HEK293T (cell line): ENCODE measurements at regions not wholly inside any gene's neighbourhood (a gene's known extent, or its start where the extent isn't known, plus 50 kb on each side); places are given as distances from the start of the nearest gene placed in this dataset.

Experiments
- ARNT ChIP-seq: fragments of 450-650 bp; IDR thresholded peaks from 2 replicates; pipeline ENCODE4 v1.6.1; 2017; ENCODE audit warnings: mild to moderate bottlenecking
- BHLHE40 ChIP-seq: fragments of 450-650 bp; IDR thresholded peaks from 2 replicates; pipeline ENCODE4 v1.6.1; 2016; ENCODE audit warnings: mild to moderate bottlenecking, moderate library complexity, borderline replicate concordance
- CTBP1 ChIP-seq: fragments of 450-650 bp; IDR thresholded peaks from 2 replicates; pipeline ENCODE4 v1.6.1; 2016; ENCODE audit warnings: borderline replicate concordance
- ELF4 ChIP-seq: fragments of 450-650 bp; IDR thresholded peaks from 2 replicates; pipeline ENCODE4 v1.6.1; 2017; ENCODE audit warnings: antibody characterized with exemption
- FOXK2 ChIP-seq: fragments of 450-650 bp; IDR thresholded peaks from 2 replicates; pipeline ENCODE4 v1.6.1; 2016; ENCODE audit warnings: mild to moderate bottlenecking
- FOXM1 ChIP-seq: fragments of 450-650 bp; IDR thresholded peaks from 2 replicates; pipeline ENCODE4 v1.6.1; 2017; ENCODE audit warnings: mild to moderate bottlenecking, borderline replicate concordance
- LEF1 ChIP-seq: fragments of 450-650 bp; IDR thresholded peaks from 2 replicates; pipeline ENCODE4 v1.6.1; 2017; ENCODE audit warnings: mild to moderate bottlenecking, borderline replicate concordance
- PKNOX1 ChIP-seq: fragments of 450-650 bp; IDR thresholded peaks from 2 replicates; pipeline ENCODE4 v1.6.1; 2016
- SUZ12 ChIP-seq: fragments of 450-650 bp; IDR thresholded peaks from 2 replicates; pipeline ENCODE4 v1.6.1; 2016; ENCODE audit warnings: mild to moderate bottlenecking

- no peak for TF ChIP-seq ARNT
- no peak for TF ChIP-seq BHLHE40
- TF ChIP-seq SUZ12 = no peak
- no peak for TF ChIP-seq FOXM1
- TF ChIP-seq CTBP1 = no peak
- no peak for TF ChIP-seq FOXK2
- no peak for TF ChIP-seq ELF4
- TF ChIP-seq PKNOX1 = no peak
- TF ChIP-seq LEF1 = no peak
These were observed 53.0 kb upstream of the METRNL start for GRCh38 chr17:83026311-83026811.
